Dedifferentiated amniotic fluid mesenchymal stem cell (primary cell): ENCODE measurements at regions not wholly inside any gene's neighbourhood (a gene's known extent, or its start where the extent isn't known, plus 50 kb on each side); places are given as distances from the start of the nearest gene placed in this dataset.
"Not testable (repeated sequence)": the region's sequence is repeated elsewhere in the genome, so short reads cannot be mapped to it uniquely, and the experiment has no call there.

Experiments used
- DNase-seq: peaks from one replicate; pipeline ENCODE4 v3.0.0-alpha.2; 2016; ENCODE audit errors: extremely low spot score

GRCh38 chr1:224535641-224536040 is 80.5 kb upstream of the CNIH3 start:
- no peak for DNase-seq

- no peak for DNase-seq
These were observed 76.1 kb upstream of the CNIH3 start for GRCh38 chr1:224539971-224540370.

GRCh38 chr1:224540535-224540934 is 75.6 kb upstream of the CNIH3 start:
- no peak for DNase-seq

- no peak for DNase-seq
These were observed 74.9 kb upstream of the CNIH3 start for GRCh38 chr1:224541072-224541790.

GRCh38 chr1:224541901-224542630 is 74.1 kb upstream of the CNIH3 start:
- no peak for DNase-seq

GRCh38 chr1:224542783-224543440 is 73.2 kb upstream of the CNIH3 start:
- peak; percentile 62 for DNase-seq

GRCh38 chr1:224543453-224543852 is 72.7 kb upstream of the CNIH3 start:
- DNase-seq, result no peak

GRCh38 chr1:224544346-224545110 is 71.6 kb upstream of the CNIH3 start:
- no peak for DNase-seq

- no peak for DNase-seq
These were observed 70.5 kb upstream of the CNIH3 start for GRCh38 chr1:224545571-224545970.

GRCh38 chr1:224548676-224549075 is 67.4 kb upstream of the CNIH3 start:
- no peak for DNase-seq

- not testable (repeated sequence) for DNase-seq
These were observed 64.9 kb upstream of the CNIH3 start for GRCh38 chr1:224551189-224551588.

- no peak for DNase-seq
These were observed 62.1 kb upstream of the CNIH3 start for GRCh38 chr1:224554056-224554455.

GRCh38 chr1:224554620-224555259 is 61.4 kb upstream of the CNIH3 start:
- no peak for DNase-seq

- DNase-seq, result no peak
These were observed 57.2 kb upstream of the CNIH3 start for GRCh38 chr1:224558904-224559303.

- DNase-seq, result no peak
These were observed 56.0 kb upstream of the CNIH3 start for GRCh38 chr1:224559981-224560728.

GRCh38 chr1:224562881-224563280 is 53.2 kb upstream of the CNIH3 start:
- not testable (repeated sequence) for DNase-seq

GRCh38 chr1:224563666-224564065 is 52.5 kb upstream of the CNIH3 start:
- no peak for DNase-seq

- no peak for DNase-seq
These were observed 51.5 kb upstream of the CNIH3 start for GRCh38 chr1:224564454-224565084.

- DNase-seq, result no peak
These were observed 50.9 kb upstream of the CNIH3 start for GRCh38 chr1:224565186-224565585.
